ENCODE measurements at regions not wholly inside any gene's neighbourhood (a gene's known extent, or its start where the extent isn't known, plus 50 kb on each side); places are given as distances from the start of the nearest gene placed in this dataset.
A peak's percentile ranks its signal among the peaks of the same experiment; 100 is the strongest.
"Not testable (repeated sequence)": the region's sequence is repeated elsewhere in the genome, so short reads cannot be mapped to it uniquely, and the experiment has no call there.

- H3K9me3 ChIP-seq, H3K27me3 ChIP-seq, DNase-seq, H3K4me3 ChIP-seq, H3K36me3 ChIP-seq: not testable (repeated sequence)
These were observed 174.3 kb downstream of the SPATA31A6 start for GRCh38 chr9:42357604-42358373.

- DNase-seq, H3K27me3 ChIP-seq, H3K36me3 ChIP-seq, H3K4me3 ChIP-seq, H3K9me3 ChIP-seq: not testable (repeated sequence)
These were observed 175.3 kb downstream of the SPATA31A6 start for GRCh38 chr9:42358626-42359247.

- H3K4me3 ChIP-seq, H3K9me3 ChIP-seq, H3K36me3 ChIP-seq, H3K27me3 ChIP-seq, DNase-seq: not testable (repeated sequence)
These were observed 181.2 kb downstream of the SPATA31A6 start for GRCh38 chr9:42364410-42365243.

GRCh38 chr9:42365244-42365945 is 181.9 kb downstream of the SPATA31A6 start:
- DNase-seq = peak; percentile 48
- not testable (repeated sequence) for H3K4me3 ChIP-seq, H3K27me3 ChIP-seq, H3K36me3 ChIP-seq, H3K9me3 ChIP-seq

- not testable (repeated sequence) for H3K9me3 ChIP-seq, H3K36me3 ChIP-seq, H3K27me3 ChIP-seq, H3K4me3 ChIP-seq, DNase-seq
These were observed 184.9 kb downstream of the SPATA31A6 start for GRCh38 chr9:42368279-42368881.

GRCh38 chr9:42370172-42370571 is 186.7 kb downstream of the SPATA31A6 start:
- not testable (repeated sequence) for DNase-seq, H3K36me3 ChIP-seq, H3K27me3 ChIP-seq, H3K9me3 ChIP-seq, H3K4me3 ChIP-seq

GRCh38 chr9:42371417-42371816 is 188.0 kb downstream of the SPATA31A6 start:
- not testable (repeated sequence) for DNase-seq, H3K27me3 ChIP-seq, H3K9me3 ChIP-seq, H3K4me3 ChIP-seq, H3K36me3 ChIP-seq

- H3K4me3 ChIP-seq, H3K27me3 ChIP-seq, H3K9me3 ChIP-seq, H3K36me3 ChIP-seq: not testable (repeated sequence)
- peak; percentile 88 for DNase-seq
These were observed 194.3 kb downstream of the SPATA31A6 start for GRCh38 chr9:42377530-42378417.

GRCh38 chr9:42378418-42378815 is 195.0 kb downstream of the SPATA31A6 start:
- H3K36me3 ChIP-seq = no peaks in the 10 kb centered on the region
- no peak for DNase-seq

GRCh38 chr9:42379602-42380001 is 196.1 kb downstream of the SPATA31A6 start:
- H3K27me3 ChIP-seq, H3K4me3 ChIP-seq, H3K9me3 ChIP-seq, H3K36me3 ChIP-seq, DNase-seq: not testable (repeated sequence)

More at GRCh38 chr9:42378418-42378815, 195.0 kb downstream of the SPATA31A6 start:
- no peaks in the 10 kb centered on the region for H3K27me3 ChIP-seq
- H3K9me3 ChIP-seq = peaks cover 3% of the 10 kb centered on the region
- no peak overlapping the region for H3K4me3 ChIP-seq

- not testable (repeated sequence) for H3K36me3 ChIP-seq, H3K4me3 ChIP-seq, H3K9me3 ChIP-seq, DNase-seq, H3K27me3 ChIP-seq
These were observed 201.1 kb downstream of the SPATA31A6 start for GRCh38 chr9:42384585-42384984.

- H3K9me3 ChIP-seq, H3K27me3 ChIP-seq, H3K36me3 ChIP-seq, H3K4me3 ChIP-seq: not testable (repeated sequence)
- DNase-seq = peak; percentile 94
These were observed 202.2 kb downstream of the SPATA31A6 start for GRCh38 chr9:42385574-42386120.

GRCh38 chr9:42386477-42386876 is 203.0 kb downstream of the SPATA31A6 start:
- H3K36me3 ChIP-seq = no peaks in the 10 kb centered on the region
- DNase-seq = no peak
- no peaks in the 10 kb centered on the region for H3K9me3 ChIP-seq
- H3K4me3 ChIP-seq = no peak overlapping the region
- no peaks in the 10 kb centered on the region for H3K27me3 ChIP-seq

- DNase-seq = no peak
- Histone ChIP-seq H3K36me3 (no peaks in the 10 kb centered on the region), H3K9me3 (no peaks in the 10 kb centered on the region), H3K27me3 (no peaks in the 10 kb centered on the region), H3K4me3 (no peak overlapping the region)
These were observed 204.8 kb downstream of the SPATA31A6 start for GRCh38 chr9:42388146-42388690.

GRCh38 chr9:42388846-42389245 is 205.4 kb downstream of the SPATA31A6 start:
- DNase-seq = no peak
- no peaks in the 10 kb centered on the region for H3K36me3 ChIP-seq
- H3K27me3 ChIP-seq = no peaks in the 10 kb centered on the region
- no peak overlapping the region for H3K4me3 ChIP-seq
- no peaks in the 10 kb centered on the region for H3K9me3 ChIP-seq
